GM12872 (cell line): ENCODE measurements at regions not wholly inside any gene's neighbourhood (a gene's known extent, or its start where the extent isn't known, plus 50 kb on each side); places are given as distances from the start of the nearest gene placed in this dataset.

Experiments
- CTCF ChIP-seq: IDR thresholded peaks from 3 replicates; pipeline ENCODE4 v1.5.1; 2011; ENCODE audit warnings: low read depth, mild to moderate bottlenecking, low read length, moderate library complexity; ENCODE audit not compliant: insufficient read depth

DNA sequence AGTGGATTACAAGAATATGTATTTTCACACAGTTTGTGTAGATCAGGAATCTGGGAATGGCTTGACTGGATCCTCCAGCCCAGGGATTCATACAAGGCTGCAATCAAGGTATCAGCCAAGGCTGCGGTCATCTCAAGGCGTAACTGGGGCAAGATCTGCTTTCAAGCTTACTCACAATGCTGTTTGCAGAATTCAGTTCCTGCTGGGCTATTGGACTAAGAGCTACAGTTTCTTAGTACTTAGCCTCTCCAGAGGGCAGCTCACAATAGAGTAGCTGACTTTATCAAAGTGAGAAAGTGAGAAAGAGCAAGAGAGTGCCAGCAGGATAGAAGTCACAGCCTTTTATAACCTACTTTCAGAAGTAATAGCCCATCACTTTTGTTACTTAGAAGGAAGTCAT, 211.0 kb downstream of the MAP2K6 start:
- TF ChIP-seq CTCF = no peak

DNA sequence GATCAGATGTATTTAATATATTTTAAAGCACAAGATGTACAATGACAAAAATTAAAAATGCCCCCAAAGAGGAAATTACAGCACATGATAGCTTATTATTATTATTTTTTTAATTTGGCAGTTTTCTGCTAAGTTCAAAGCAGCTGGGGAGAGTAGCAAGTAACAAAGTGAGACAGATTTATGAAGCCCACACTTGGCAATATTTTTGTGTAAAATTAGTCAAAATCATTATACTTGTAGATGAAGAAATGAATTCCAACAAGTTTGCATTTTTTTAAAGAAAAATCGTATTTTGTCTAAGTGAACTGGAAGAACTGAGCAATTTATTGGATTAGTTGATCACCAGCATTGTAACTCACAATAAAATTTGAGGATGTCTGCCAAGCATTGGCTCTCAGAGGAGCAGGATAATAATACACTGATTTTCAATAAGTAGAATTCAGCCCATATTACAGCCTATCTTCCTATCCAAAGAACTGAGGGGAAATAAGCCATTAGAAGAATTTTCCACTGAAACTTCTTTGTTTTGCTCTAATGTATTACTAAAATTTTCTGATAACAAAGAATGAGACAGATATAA, 215.6 kb downstream of the MAP2K6 start:
- TF ChIP-seq CTCF = no peak

DNA sequence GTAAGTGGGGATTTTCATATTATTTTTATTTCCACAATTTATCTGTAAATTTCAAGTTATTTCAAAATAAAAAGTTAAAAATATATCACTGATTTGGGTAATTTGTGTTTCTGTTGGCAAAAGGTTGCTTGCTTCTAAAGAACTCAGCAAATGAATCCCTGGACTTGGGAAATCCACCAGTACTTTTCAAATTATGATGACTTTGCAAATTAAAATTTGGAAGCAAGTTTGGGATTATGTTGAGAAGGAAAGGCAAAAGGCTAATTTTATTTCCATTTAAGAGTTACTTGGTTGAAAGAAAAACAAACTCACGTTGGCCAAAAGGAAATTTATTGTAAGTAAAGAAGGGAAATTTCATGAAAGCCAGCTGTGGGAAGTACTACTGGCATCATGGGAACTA, 220.3 kb downstream of the MAP2K6 start:
- no peak for TF ChIP-seq CTCF

DNA sequence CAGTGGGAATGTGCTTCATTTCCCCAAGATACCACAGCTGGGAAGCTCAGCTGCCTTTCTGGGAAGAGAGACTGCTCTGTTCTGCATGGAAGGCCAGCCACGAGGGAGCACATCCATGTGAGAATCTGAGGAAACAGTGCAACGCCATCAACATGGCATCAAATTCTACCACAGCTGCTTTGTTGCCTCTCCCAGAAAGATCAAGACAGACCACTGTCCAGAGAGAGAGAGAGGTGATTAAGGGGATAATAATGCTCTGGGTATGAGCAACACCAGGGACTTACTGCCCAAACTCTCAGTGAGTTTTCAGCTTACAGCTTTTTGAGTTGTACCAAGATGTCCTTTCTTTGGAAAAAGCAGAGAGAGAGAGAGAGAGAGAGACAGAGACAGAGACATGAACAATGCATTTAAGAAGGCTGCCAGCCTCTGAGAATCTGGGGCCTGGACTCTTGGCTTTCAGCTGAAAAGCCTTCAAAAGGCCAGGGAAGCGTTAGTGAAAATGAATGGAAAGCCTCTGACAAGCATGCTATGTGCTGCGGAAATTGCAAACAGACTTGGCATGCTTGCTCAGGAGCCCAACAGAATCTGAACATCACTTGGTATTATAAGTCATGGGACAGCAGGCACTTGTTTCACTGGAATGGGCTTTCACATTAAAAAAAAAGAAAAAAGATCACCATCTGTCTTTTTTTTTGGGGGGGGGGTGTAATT, 223.1 kb downstream of the MAP2K6 start:
- no peak for TF ChIP-seq CTCF

- no peak for TF ChIP-seq CTCF
Measured at GRCh38 chr17:69639096-69639495, 224.6 kb downstream of the MAP2K6 start.

DNA sequence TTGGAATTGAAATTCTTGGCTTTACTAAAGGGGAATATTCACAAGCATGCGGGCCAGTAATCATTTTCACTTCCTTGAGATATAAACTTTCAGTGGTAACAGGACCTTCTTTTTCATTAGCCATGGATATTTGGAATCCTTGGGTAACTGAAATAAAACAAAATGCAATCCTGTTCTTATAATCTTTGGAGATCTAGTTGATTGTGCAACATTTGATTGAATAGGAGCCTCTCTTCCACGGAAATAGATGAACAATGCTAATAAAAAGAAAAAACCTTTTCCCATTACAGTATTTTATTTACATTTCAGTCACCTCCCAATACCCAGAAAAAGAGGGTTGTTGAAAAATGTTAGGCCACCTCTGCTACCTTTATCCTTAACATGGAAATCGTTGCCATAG, 225.6 kb downstream of the MAP2K6 start:
- TF ChIP-seq CTCF = no peak

GRCh38 chr17:69643686-69644085, 229.2 kb downstream of the MAP2K6 start:
- TF ChIP-seq CTCF = no peak
